SK-N-SH treated with all-trans-retinoic acid at 6 μM for 48 hours (cell line): ENCODE measurements at regions not wholly inside any gene's neighbourhood (a gene's known extent, or its start where the extent isn't known, plus 50 kb on each side); places are given as distances from the start of the nearest gene placed in this dataset.

ENCODE experiments used
- ATAC-seq: fragments of 200-7000 bp; cut with Tn5 transposase; 3 replicates; pipeline ENCODE4 v1.9.1; 2020; ENCODE audit warnings: mild to moderate bottlenecking, moderate library complexity
- GLIS3 ChIP-seq: fragments of 250-450 bp; sonication (Bioruptor Pico); IDR thresholded peaks from 2 replicates; pipeline ENCODE4 v1.5.0; 2020; ENCODE audit warnings: mild to moderate bottlenecking, moderate library complexity
- ZC3H10 ChIP-seq: fragments of 250-450 bp; sonication (Bioruptor Pico); IDR thresholded peaks from 2 replicates; pipeline ENCODE4 v1.5.1; 2021; ENCODE audit warnings: mild to moderate bottlenecking, moderate library complexity

DNA sequence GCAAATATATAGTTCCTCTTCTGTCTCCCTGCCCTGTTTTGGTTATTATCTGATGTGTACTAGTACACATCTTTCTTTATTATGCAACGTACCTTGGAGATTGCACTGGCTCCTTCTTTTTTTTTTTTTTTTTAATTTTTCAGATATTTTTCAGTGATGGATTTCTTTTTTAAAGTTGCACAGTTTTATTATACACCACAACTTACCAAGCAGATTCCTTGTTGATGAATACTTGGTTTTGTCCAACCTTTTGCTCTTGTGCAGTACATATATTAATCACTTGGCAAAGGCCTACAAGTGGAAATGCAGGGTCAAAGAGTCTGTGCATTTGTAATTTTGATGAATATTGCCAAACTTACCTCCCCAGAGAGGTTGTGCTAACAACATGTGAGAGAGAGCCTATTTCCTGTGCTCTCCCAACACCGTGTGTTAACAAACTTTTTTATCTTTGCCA lies 50.1 kb upstream of the RNF24 start:
- peak; percentile 18 for ATAC-seq
- no peak for TF ChIP-seq GLIS3 (CRISPR knock-in tag)
- no peak for TF ChIP-seq ZC3H10
